Upper lobe of left lung (tissue), 6 donors: ENCODE measurements at regions not wholly inside any gene's neighbourhood (a gene's known extent, or its start where the extent isn't known, plus 50 kb on each side); places are given as distances from the start of the nearest gene placed in this dataset.

ENCODE experiments used
- ATAC-seq, 2 donors: fragments of 200-7000 bp; cut with Tn5 transposase; one replicate each; pipeline ENCODE4 v1.9.1; 2022; ENCODE audit warnings: mild to moderate bottlenecking in 2 of 2, moderate library complexity in 2 of 2; ENCODE audit not compliant: low FRiP score in 2 of 2
- DNase-seq, 2 donors: peaks; one replicate each; pipeline ENCODE4 v3.0.0-alpha.2; 2019 to 2020
- H3K27ac ChIP-seq, 4 donors: fragments of 200-600 bp; sonication (generic); one replicate each; pipeline ENCODE4 v1.5.1; 2016 to 2019
- H3K27me3 ChIP-seq, 4 donors: fragments of 200-600 bp; sonication (generic); one replicate each; pipeline ENCODE4 v1.5.1; 2017 to 2019
- H3K36me3 ChIP-seq, 4 donors: fragments of 200-600 bp; sonication (generic); one replicate each; pipeline ENCODE4 v1.5.1; 2016 to 2019
- H3K4me1 ChIP-seq, 4 donors: fragments of 200-600 bp; sonication (generic); one replicate each; pipeline ENCODE4 v1.5.1; 2018 to 2019
- H3K4me3 ChIP-seq, 4 donors: fragments of 200-600 bp; sonication (generic); one replicate each; pipeline ENCODE4 v1.5.1; 2017 to 2019; ENCODE audit warnings: mild to moderate bottlenecking in 2 of 4, moderate library complexity in 1 of 4
- H3K9me3 ChIP-seq, 4 donors: fragments of 200-600 bp; sonication (generic); one replicate each; pipeline ENCODE4 v1.5.1; 2018 to 2019
- EP300 ChIP-seq, 4 donors: sonication (generic); formaldehyde crosslinking; IDR thresholded peaks; one replicate each; pipeline ENCODE4 v1.5.1; 2017; ENCODE audit warnings: antibody characterized with exemption in 4 of 4, control low read depth in 2 of 4
- POLR2A ChIP-seq, 4 donors: fragments of 450-650 bp; IDR thresholded peaks; one replicate each; pipeline ENCODE4 v1.5.1; 2016 to 2017; ENCODE audit warnings: antibody characterized with exemption in 4 of 4, mild to moderate bottlenecking in 2 of 4
- POLR2AphosphoS5 ChIP-seq, 2 donors: sonication (generic); formaldehyde crosslinking; IDR thresholded peaks; one replicate each; pipeline ENCODE4 v1.5.1; 2017; ENCODE audit warnings: antibody characterized with exemption in 2 of 2
- WGBS, 2 donors: methylation state at CpG; one replicate each; pipeline ENCODE4 v1.1.5; 2017 to 2018; 5-methylcytosine and 5-hydroxymethylcytosine counted together
- TF ChIP-seq, protein P1 (sequence below), 6 experiments: fragments of 450-650 bp in 4 of 6; fragments of 200-600 bp in 2 of 6; sonication (generic) in 2 of 6; IDR thresholded peaks; one replicate each; pipeline ENCODE4 v1.5.1; 2016 to 2019; ENCODE audit warnings: antibody characterized with exemption in 6 of 6
- donor health status: DM: no; HTN: no; CAD: no; lungs with moderate emphysema.
- donor health status: DM: no; HTN: yes; CAD: no; lungs with severe emphysema.

DNA sequence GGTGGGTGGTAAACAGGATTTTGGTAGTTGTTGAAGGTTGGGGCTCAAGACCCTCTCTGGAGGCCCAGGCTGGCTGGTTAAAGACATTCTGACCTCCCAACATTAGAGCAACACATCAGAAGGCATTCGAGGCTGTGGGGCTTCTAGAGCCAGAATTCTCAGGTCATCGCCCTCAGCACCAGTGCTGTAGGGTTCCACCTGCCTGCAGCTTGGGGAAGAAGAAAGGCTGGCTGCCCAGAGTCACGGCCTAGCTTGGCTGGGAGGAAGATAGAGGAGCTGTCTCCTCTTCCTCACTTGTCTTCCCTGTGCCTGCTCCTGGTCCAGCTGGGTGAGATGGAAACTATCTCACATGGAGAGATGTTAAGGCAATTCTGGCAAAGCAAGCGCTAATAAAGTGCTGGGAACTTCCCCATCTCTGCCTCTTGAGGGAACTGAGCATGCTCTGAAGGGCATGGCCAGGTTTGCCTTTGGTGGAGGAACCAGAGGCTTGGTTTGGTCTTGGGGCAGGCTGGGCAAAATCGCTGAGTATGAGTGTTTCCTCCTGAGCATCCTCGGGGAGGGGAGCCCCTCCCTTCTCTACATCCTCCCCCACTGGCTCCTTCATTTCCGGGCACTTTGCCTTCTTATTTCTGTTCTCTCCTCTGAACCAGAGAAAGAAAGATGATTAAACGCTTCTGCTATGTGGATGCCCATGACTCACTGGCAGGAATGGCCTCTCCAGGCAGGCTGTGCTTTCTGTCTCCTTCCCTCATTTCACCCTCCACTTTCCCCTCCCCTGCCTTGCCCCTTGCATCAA, 509.0 kb upstream of the PODXL start:
- Histone ChIP-seq H3K36me3 (no peaks in the 10 kb centered on the region), H3K27ac (no peak overlapping the region), H3K9me3 (no peaks in the 10 kb centered on the region), H3K27me3 (no peaks in the 10 kb centered on the region), H3K4me3 (no peak overlapping the region), H3K4me1 (no peaks in the 10 kb centered on the region)
- DNase-seq (no peak), ATAC-seq (peak; percentile 57 to 89)
- WGBS, 2 donors: 53 to 59% methylated on average over 8 of the region's 8 CpGs
- TF ChIP-seq, protein P1, sequence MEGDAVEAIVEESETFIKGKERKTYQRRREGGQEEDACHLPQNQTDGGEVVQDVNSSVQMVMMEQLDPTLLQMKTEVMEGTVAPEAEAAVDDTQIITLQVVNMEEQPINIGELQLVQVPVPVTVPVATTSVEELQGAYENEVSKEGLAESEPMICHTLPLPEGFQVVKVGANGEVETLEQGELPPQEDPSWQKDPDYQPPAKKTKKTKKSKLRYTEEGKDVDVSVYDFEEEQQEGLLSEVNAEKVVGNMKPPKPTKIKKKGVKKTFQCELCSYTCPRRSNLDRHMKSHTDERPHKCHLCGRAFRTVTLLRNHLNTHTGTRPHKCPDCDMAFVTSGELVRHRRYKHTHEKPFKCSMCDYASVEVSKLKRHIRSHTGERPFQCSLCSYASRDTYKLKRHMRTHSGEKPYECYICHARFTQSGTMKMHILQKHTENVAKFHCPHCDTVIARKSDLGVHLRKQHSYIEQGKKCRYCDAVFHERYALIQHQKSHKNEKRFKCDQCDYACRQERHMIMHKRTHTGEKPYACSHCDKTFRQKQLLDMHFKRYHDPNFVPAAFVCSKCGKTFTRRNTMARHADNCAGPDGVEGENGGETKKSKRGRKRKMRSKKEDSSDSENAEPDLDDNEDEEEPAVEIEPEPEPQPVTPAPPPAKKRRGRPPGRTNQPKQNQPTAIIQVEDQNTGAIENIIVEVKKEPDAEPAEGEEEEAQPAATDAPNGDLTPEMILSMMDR (IDR thresholded peaks at IDR 0.05): no peak
- no peak for TF ChIP-seq POLR2AphosphoS5 (IDR thresholded peaks at IDR 0.05)
- no peak for TF ChIP-seq EP300 (IDR thresholded peaks at IDR 0.05)
- no peak for TF ChIP-seq POLR2A (IDR thresholded peaks at IDR 0.05)

DNA sequence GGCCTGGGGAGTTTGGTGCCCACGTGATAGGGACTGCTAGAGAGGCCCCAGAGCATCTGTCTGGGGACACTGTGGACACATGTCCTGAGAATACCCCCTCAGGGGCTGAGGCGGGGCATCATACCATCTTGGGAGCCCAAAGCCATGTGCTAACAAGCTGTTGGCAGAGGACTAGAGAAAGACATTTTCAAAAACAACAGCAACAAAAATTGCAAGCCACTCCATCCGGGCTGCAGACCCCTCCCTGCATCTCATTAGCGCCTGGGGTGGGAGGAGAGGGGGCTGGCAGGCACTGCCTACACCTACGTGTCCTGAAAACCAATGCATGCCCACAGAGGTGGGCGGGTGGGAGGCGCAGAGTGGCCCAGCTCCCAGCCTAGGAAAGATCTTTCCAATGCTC, 507.4 kb upstream of the PODXL start:
- TF ChIP-seq EP300 (IDR thresholded peaks at IDR 0.05): no peak
- TF ChIP-seq POLR2A (IDR thresholded peaks at IDR 0.05): no peak
- TF ChIP-seq, protein P1 (IDR thresholded peaks at IDR 0.05): no peak
- TF ChIP-seq POLR2AphosphoS5 (IDR thresholded peaks at IDR 0.05): no peak
- DNase-seq: no peak
- WGBS, 2 donors: 61 to 67% methylated on average over 5 to 7 of the region's 7 CpGs
- Histone ChIP-seq H3K9me3 (no peaks in the 10 kb centered on the region), H3K4me1 (no peaks in the 10 kb centered on the region), H3K4me3 (no peak overlapping the region), H3K27ac (no peak overlapping the region), H3K27me3 (no peaks in the 10 kb centered on the region), H3K36me3 (no peaks in the 10 kb centered on the region)
- ATAC-seq: no peak

DNA sequence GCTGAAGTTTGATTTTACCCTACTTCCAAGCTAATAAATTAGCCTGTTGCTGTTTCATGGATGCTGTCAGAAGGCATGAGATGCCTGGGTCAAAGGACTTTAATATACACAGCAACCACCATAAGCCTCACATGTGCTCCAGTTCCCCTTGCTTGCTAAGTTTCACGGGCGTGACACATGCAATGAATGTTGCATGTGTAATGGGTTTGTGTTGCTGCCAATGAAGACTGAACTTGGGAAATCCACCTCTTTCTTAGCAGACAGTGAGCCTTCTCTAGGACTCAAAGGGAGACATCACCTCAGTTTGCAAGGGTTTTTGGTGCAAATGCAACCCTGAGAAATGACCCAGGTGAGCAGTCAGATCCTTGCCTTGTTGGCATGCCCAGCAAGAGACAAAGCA, 505.5 kb upstream of the PODXL start:
- ATAC-seq (peak in 1 of 2 donors; percentile 36), DNase-seq (no peak)
- no peak overlapping the region for H3K4me3 ChIP-seq
- TF ChIP-seq EP300 (IDR thresholded peaks at IDR 0.05) (no peak), POLR2A (IDR thresholded peaks at IDR 0.05) (no peak), POLR2AphosphoS5 (IDR thresholded peaks at IDR 0.05) (no peak)
- TF ChIP-seq, protein P1 (IDR thresholded peaks at IDR 0.05): no peak
- no peaks in the 10 kb centered on the region for H3K36me3 ChIP-seq
- WGBS, 2 donors: 78 to 100% methylated on average over 2 of the region's 2 CpGs
- no peak overlapping the region for H3K27ac ChIP-seq
- H3K9me3 ChIP-seq: no peaks in the 10 kb centered on the region
- H3K4me1 ChIP-seq: no peaks in the 10 kb centered on the region
- H3K27me3 ChIP-seq: no peaks in the 10 kb centered on the region

GRCh38 chr7:132059141-132059540, 502.7 kb upstream of the PODXL start:
- WGBS, 2 donors: 54 to 86% methylated on average over 4 of the region's 4 CpGs
- no peaks in the 10 kb centered on the region for H3K4me1 ChIP-seq
- DNase-seq (no peak), ATAC-seq (no peak)
- no peaks in the 10 kb centered on the region for H3K9me3 ChIP-seq
- no peaks in the 10 kb centered on the region for H3K36me3 ChIP-seq
- TF ChIP-seq POLR2A (IDR thresholded peaks at IDR 0.05) (no peak), EP300 (IDR thresholded peaks at IDR 0.05) (no peak), POLR2AphosphoS5 (IDR thresholded peaks at IDR 0.05) (no peak)
- TF ChIP-seq, protein P1 (IDR thresholded peaks at IDR 0.05): no peak
- H3K27me3 ChIP-seq: no peaks in the 10 kb centered on the region
- H3K27ac ChIP-seq: no peak overlapping the region
- no peak overlapping the region for H3K4me3 ChIP-seq
